ENCODE measurements at regions not wholly inside any gene's neighbourhood (a gene's known extent, or its start where the extent isn't known, plus 50 kb on each side); places are given as distances from the start of the nearest gene placed in this dataset.

DNA sequence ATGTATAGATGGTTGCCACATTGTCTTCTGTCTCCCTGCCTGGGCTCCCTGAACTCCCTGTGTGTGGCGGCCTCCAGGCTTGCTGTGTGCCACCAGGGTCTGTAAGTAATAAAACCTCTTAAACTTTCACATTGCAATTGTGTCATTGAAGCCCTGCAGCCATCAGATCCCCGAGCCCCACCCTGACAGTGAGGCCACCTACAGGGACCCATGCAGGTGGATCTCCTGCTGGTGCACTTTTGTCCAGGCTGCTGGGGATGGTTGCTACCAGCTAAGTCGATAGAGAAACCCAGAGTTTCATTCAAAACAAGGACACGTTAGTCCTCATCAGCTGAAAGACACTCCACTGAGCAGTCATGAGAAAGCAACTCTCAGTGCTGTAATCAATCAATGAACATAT is 133.6 kb upstream of the PRICKLE2 start:
- Histone ChIP-seq H3K9me3 (ENCODE audit: control insufficient read depth, low read depth, low read length) (no peaks in the 10 kb centered on the region), H3K4me1 (ENCODE audit: control insufficient read depth, insufficient read depth, low read length) (no peaks in the 10 kb centered on the region), H3K4me3 (ENCODE audit: low read length) (no peak overlapping the region), H3K36me3 (ENCODE audit: control insufficient read depth, insufficient read depth, low read length) (no peaks in the 10 kb centered on the region), H3K27ac (ENCODE audit: low read length) (no peak overlapping the region), H3K27me3 (ENCODE audit: control insufficient read depth, insufficient read depth, low read length) (no peaks in the 10 kb centered on the region)
- no CpG with 5 or more reads among the region's 4 CpGs for WGBS (ENCODE audit: insufficient coverage, low lambda C conversion rate)
- DNase-seq, result no peak

DNA sequence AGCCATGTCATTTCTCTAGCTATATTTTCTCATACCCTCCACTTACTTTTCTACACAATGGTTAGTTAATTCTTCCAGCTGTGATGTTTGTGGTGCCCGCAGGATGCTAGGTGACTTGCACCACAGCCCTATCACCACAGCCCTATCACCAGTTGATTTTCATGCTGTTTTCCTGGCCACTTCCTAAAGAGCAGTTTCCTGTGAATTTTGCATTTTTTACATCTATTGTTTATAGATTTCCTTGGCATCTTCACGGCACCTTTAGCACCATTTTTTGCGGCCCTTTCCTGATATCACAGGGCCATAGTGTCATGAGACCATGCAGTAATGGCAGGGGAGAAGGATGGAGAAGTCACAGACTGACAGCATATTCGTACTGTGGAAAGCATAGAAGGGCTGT is 132.9 kb upstream of the PRICKLE2 start:
- no peaks in the 10 kb centered on the region for H3K36me3 ChIP-seq (ENCODE audit: control insufficient read depth, insufficient read depth, low read length)
- no CpG with 5 or more reads among the region's 4 CpGs for WGBS (ENCODE audit: insufficient coverage, low lambda C conversion rate)
- no peak overlapping the region for H3K27ac ChIP-seq (ENCODE audit: low read length)
- H3K9me3 ChIP-seq (ENCODE audit: control insufficient read depth, low read depth, low read length), result no peaks in the 10 kb centered on the region
- no peaks in the 10 kb centered on the region for H3K27me3 ChIP-seq (ENCODE audit: control insufficient read depth, insufficient read depth, low read length)
- DNase-seq, result no peak
- H3K4me3 ChIP-seq (ENCODE audit: low read length), result no peak overlapping the region
- no peaks in the 10 kb centered on the region for H3K4me1 ChIP-seq (ENCODE audit: control insufficient read depth, insufficient read depth, low read length)

DNA sequence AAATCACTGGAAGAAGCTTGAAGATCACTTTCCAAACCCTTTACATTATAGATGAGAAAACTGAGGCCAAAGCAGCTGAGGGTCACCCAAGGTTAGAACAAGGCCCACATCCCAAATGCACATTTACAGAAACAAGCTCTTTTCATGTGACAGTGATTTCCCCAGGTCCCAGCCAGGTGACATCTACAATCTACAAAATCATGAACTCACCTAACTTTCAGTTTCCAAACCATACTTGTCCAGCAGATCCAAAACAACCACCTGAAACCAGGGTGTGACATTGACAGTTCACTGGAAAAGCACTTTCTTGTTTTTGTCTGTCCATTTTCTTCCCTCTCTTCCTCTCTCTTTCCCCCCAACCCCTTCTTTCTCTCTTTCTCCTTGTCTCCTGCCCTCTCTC is 132.2 kb upstream of the PRICKLE2 start:
- Histone ChIP-seq H3K27me3 (ENCODE audit: control insufficient read depth, insufficient read depth, low read length) (no peaks in the 10 kb centered on the region), H3K9me3 (ENCODE audit: control insufficient read depth, low read depth, low read length) (no peaks in the 10 kb centered on the region)

DNA sequence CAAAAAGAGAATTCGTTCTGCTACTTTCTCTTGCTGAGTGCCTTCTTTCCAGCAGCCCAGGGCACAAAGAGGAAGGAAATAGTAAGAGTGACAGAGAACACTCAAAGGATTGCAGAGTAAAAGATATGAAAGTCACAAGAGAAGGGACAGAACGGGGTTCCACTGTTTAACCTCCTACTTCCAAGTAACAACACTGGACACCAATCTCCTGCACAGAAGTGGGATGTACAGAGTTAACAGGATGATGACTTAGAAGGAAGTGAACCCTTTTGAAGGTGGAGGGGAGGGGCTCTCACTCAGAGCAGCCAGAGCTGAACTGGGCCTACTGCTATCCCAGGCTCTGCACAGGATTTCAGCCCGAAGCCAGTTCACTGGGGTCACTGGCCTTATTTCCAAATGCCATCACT is 130.1 kb upstream of the PRICKLE2 start:
- H3K27ac ChIP-seq (ENCODE audit: low read length), result no peak overlapping the region
- H3K4me3 ChIP-seq (ENCODE audit: low read length), result no peak overlapping the region
- no peaks in the 10 kb centered on the region for H3K36me3 ChIP-seq (ENCODE audit: control insufficient read depth, insufficient read depth, low read length)
- DNase-seq, result peak in 1 of 2 donors; percentile 37
- H3K9me3 ChIP-seq (ENCODE audit: control insufficient read depth, low read depth, low read length), result no peaks in the 10 kb centered on the region
- H3K4me1 ChIP-seq (ENCODE audit: control insufficient read depth, insufficient read depth, low read length), result no peaks in the 10 kb centered on the region
- no peaks in the 10 kb centered on the region for H3K27me3 ChIP-seq (ENCODE audit: control insufficient read depth, insufficient read depth, low read length)
- no CpG with 5 or more reads among the region's 3 CpGs for WGBS (ENCODE audit: insufficient coverage, low lambda C conversion rate)

More for the DNA sequence above, 132.2 kb upstream of the PRICKLE2 start:
- no peak for DNase-seq
- no peak overlapping the region for H3K27ac ChIP-seq (ENCODE audit: low read length)
- H3K4me3 ChIP-seq (ENCODE audit: low read length), result no peak overlapping the region
- H3K4me1 ChIP-seq (ENCODE audit: control insufficient read depth, insufficient read depth, low read length), result no peaks in the 10 kb centered on the region
- no peaks in the 10 kb centered on the region for H3K36me3 ChIP-seq (ENCODE audit: control insufficient read depth, insufficient read depth, low read length)

DNA sequence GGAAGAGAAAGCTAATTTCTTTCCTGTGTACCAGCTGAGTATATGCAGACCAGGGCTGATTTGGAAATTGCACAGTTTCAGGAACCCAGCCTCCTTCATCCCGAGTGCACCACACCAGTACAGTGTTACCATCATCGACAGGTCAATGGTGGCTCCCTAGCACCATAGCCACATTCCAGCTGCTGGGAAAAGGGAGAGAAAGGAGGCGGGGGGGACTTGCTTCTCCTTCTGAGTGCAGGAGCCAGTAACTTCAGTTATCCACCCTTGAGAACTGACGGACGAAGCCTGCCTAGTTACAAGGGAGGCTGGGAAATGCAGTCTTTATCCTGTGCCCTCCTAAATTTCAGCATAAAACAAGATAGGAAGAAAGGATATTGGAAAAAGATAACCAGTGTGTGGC is 129.7 kb upstream of the PRICKLE2 start:
- no peaks in the 10 kb centered on the region for H3K36me3 ChIP-seq (ENCODE audit: control insufficient read depth, insufficient read depth, low read length)
- no CpG with 5 or more reads among the region's 5 CpGs for WGBS (ENCODE audit: insufficient coverage, low lambda C conversion rate)
- H3K9me3 ChIP-seq (ENCODE audit: control insufficient read depth, low read depth, low read length), result no peaks in the 10 kb centered on the region
- H3K27ac ChIP-seq (ENCODE audit: low read length), result no peak overlapping the region
- no peak overlapping the region for H3K4me3 ChIP-seq (ENCODE audit: low read length)
- no peaks in the 10 kb centered on the region for H3K27me3 ChIP-seq (ENCODE audit: control insufficient read depth, insufficient read depth, low read length)
- no peak for DNase-seq
- no peaks in the 10 kb centered on the region for H3K4me1 ChIP-seq (ENCODE audit: control insufficient read depth, insufficient read depth, low read length)

DNA sequence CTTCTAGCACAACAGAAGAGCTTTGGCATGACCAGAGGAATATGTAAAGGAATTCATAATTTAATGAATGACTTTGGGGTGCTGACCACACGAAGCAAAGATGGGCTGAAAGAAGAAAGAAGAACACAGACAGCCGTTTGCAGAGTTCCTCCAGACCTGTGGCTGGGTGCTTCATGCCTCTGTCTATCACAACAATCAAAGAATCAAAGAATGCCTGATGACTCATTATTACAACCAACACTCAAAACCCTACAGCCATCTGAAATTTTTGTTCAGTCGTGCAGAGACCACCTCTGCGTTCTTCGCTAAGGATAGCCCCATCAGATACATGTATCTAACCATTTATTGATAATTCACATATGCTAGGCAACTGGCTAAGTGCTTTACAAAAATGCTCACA is 129.0 kb upstream of the PRICKLE2 start:
- Histone ChIP-seq H3K27me3 (ENCODE audit: control insufficient read depth, insufficient read depth, low read length) (no peaks in the 10 kb centered on the region), H3K27ac (ENCODE audit: low read length) (no peak overlapping the region), H3K36me3 (ENCODE audit: control insufficient read depth, insufficient read depth, low read length) (no peaks in the 10 kb centered on the region), H3K9me3 (ENCODE audit: control insufficient read depth, low read depth, low read length) (no peaks in the 10 kb centered on the region), H3K4me3 (ENCODE audit: low read length) (no peak overlapping the region), H3K4me1 (ENCODE audit: control insufficient read depth, insufficient read depth, low read length) (no peaks in the 10 kb centered on the region)
- DNase-seq, result no peak
- WGBS (ENCODE audit: insufficient coverage, low lambda C conversion rate), result no CpG with 5 or more reads among the region's 5 CpGs

DNA sequence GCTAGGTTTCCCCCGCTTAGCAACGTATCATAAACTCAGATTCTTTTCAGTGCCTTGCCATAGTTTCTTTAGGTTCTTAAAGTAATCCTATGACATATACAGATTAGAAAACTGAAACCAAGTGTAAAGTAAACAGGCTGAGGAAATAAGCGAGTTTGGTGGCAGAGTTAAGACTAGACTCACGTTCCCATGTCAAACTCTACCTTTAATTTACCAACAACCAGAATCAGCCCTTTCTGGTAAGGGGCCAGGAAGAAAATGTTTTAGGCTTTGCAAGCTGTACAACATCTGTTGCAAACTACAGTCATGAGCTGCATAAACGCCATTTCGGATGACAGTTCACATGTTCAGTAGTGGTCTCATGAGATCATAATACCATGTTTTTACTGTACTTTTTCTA is 128.0 kb upstream of the PRICKLE2 start:
- Histone ChIP-seq H3K4me1 (ENCODE audit: control insufficient read depth, insufficient read depth, low read length) (no peaks in the 10 kb centered on the region), H3K27ac (ENCODE audit: low read length) (peak overlapping the region; percentile 6), H3K9me3 (ENCODE audit: control insufficient read depth, low read depth, low read length) (no peaks in the 10 kb centered on the region), H3K4me3 (ENCODE audit: low read length) (no peak overlapping the region), H3K36me3 (ENCODE audit: control insufficient read depth, insufficient read depth, low read length) (no peaks in the 10 kb centered on the region), H3K27me3 (ENCODE audit: control insufficient read depth, insufficient read depth, low read length) (no peaks in the 10 kb centered on the region)
- DNase-seq, result no peak
- 52% methylated on average over 2 of the region's 6 CpGs for WGBS (ENCODE audit: insufficient coverage, low lambda C conversion rate)

DNA sequence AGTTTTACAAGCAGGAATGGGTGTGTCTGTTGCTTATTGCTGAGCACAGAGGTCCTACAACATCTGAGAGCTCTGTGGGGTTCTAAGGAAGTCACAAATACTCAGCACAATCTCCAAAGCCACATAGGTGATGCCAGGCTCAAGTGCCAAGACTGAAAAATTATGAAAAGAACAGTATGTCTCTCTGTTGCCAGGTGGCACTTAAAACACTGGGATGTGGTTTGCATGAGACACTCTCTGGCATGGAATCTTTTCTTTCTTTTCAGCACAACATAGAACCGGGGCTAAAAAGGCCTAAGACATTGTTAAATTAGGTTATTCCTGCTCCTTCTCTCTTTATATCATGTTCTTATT is 127.3 kb upstream of the PRICKLE2 start:
- Histone ChIP-seq H3K27me3 (ENCODE audit: control insufficient read depth, insufficient read depth, low read length) (no peaks in the 10 kb centered on the region), H3K4me1 (ENCODE audit: control insufficient read depth, insufficient read depth, low read length) (no peaks in the 10 kb centered on the region), H3K4me3 (ENCODE audit: low read length) (no peak overlapping the region), H3K27ac (ENCODE audit: low read length) (peak overlapping the region; percentile 9), H3K36me3 (ENCODE audit: control insufficient read depth, insufficient read depth, low read length) (no peaks in the 10 kb centered on the region), H3K9me3 (ENCODE audit: control insufficient read depth, low read depth, low read length) (no peaks in the 10 kb centered on the region)
- DNase-seq, result no peak
- no CpG with 5 or more reads among the region's 1 CpG for WGBS (ENCODE audit: insufficient coverage, low lambda C conversion rate)

DNA sequence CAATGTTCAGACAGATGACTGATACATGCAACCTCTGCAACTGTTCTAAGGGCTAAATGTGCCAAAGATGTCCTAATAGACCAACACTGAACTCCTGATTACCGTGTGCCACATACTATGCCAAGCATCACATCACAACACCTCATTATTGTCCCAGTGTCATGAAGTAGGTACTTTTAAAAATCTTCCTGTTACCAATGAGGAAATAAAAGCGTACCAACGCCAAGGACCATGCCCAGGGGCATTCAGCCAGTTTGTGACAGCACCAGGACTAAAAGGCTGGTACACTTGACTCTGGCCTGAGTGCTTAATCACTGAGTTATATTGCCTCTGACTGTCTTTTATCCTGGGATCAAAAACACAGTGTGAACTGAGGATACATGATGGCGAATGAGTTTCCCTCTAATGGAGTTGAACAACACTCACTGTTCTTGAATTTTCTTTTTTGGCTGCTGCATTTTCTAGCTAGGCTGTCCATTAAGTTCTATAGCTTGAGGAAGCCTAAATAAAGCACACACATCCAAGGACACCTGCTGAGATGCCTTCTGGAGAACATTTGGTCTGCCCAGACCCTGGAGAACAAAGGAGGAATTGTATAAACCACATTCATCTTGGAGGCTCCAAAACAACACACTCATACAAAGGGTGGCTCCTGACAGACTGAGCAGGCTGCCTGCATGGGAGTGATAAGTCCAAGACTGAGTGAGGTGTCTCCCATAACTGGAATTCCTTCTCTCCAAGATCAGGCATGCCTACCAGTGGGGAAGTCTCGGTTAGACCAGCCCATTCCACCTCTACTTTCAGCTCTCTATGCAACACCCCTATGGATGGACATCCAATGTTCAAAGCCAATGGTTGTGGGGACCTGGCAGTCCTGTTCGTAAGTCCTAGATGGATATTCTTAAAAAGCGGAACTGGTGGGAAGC is 126.7 kb upstream of the PRICKLE2 start:
- no CpG with 5 or more reads among the region's 7 CpGs for WGBS (ENCODE audit: insufficient coverage, low lambda C conversion rate)

DNA sequence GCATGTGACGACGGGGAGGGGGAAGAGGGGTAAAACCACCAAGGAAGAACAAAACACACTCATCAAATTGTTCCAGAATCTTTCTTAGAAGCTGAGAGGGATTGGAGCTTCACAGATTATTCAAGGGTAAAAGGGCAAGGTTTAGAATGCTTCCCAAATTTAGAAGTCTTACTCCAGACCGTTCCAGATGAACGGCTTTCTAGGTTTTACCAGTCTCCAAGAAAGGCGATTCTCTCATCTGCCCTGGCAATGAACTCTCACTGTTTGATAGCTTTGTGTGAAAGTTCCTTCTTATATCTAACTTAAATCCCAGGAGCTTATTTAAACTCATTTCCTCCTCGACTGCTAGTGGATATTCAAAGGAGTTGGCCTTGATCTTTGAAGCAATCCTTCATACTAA is 124.3 kb upstream of the PRICKLE2 start:
- H3K27me3 ChIP-seq (ENCODE audit: control insufficient read depth, insufficient read depth, low read length), result no peaks in the 10 kb centered on the region
- no peak overlapping the region for H3K4me3 ChIP-seq (ENCODE audit: low read length)
- WGBS (ENCODE audit: insufficient coverage, low lambda C conversion rate), result 80% methylated on average over 1 of the region's 6 CpGs
- H3K27ac ChIP-seq (ENCODE audit: low read length), result no peak overlapping the region
- no peaks in the 10 kb centered on the region for H3K36me3 ChIP-seq (ENCODE audit: control insufficient read depth, insufficient read depth, low read length)
- H3K9me3 ChIP-seq (ENCODE audit: control insufficient read depth, low read depth, low read length), result no peaks in the 10 kb centered on the region
- H3K4me1 ChIP-seq (ENCODE audit: control insufficient read depth, insufficient read depth, low read length), result no peaks in the 10 kb centered on the region
- no peak for DNase-seq

More for the DNA sequence above, 126.7 kb upstream of the PRICKLE2 start:
- Histone ChIP-seq H3K4me3 (ENCODE audit: low read length) (no peak overlapping the region), H3K36me3 (ENCODE audit: control insufficient read depth, insufficient read depth, low read length) (no peaks in the 10 kb centered on the region), H3K27ac (ENCODE audit: low read length) (peak overlapping the region; percentile 9), H3K4me1 (ENCODE audit: control insufficient read depth, insufficient read depth, low read length) (no peaks in the 10 kb centered on the region), H3K27me3 (ENCODE audit: control insufficient read depth, insufficient read depth, low read length) (no peaks in the 10 kb centered on the region), H3K9me3 (ENCODE audit: control insufficient read depth, low read depth, low read length) (no peaks in the 10 kb centered on the region)
- DNase-seq, result no peak

DNA sequence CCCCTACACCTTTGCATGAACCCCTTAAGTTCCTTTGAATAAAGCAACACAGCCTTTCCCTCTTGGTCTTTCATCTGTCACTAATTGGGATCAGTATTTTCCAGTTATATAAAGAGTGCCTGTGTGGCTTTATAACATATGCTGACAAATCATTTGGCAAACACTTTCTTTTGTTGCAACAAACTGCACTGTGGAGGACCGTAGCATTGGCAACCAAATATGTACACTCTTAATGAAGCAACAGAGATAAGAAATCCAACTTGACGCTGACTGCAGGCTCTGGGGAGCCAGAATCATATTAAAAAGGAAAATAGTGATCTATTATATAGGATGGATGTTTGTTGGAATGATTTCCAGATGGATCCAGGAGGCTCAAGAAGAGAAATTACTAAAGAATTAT is 120.1 kb upstream of the PRICKLE2 start:
- Histone ChIP-seq H3K27me3 (ENCODE audit: control insufficient read depth, insufficient read depth, low read length) (no peaks in the 10 kb centered on the region), H3K36me3 (ENCODE audit: control insufficient read depth, insufficient read depth, low read length) (no peaks in the 10 kb centered on the region), H3K4me3 (ENCODE audit: low read length) (no peak overlapping the region), H3K4me1 (ENCODE audit: control insufficient read depth, insufficient read depth, low read length) (peaks cover 5% of the 10 kb centered on the region), H3K27ac (ENCODE audit: low read length) (peak overlapping the region; percentile 62), H3K9me3 (ENCODE audit: control insufficient read depth, low read depth, low read length) (no peaks in the 10 kb centered on the region)
- 28% methylated on average over 2 of the region's 2 CpGs for WGBS (ENCODE audit: insufficient coverage, low lambda C conversion rate)
- peak in 1 of 2 donors; percentile 55 for DNase-seq

Measured in large intestine (tissue), 3 donors.